GM12875 (cell line): ENCODE measurements at regions not wholly inside any gene's neighbourhood (a gene's known extent, or its start where the extent isn't known, plus 50 kb on each side); places are given as distances from the start of the nearest gene placed in this dataset.

ENCODE experiments used
- H3K4me3 ChIP-seq: one replicate; pipeline ENCODE4 v1.5.1; 2011; ENCODE audit warnings: low read depth, low read length, control low read depth
- TF ChIP-seq, protein P1 (sequence below): IDR thresholded peaks from 2 replicates; pipeline ENCODE4 v1.5.1; 2011; ENCODE audit warnings: low read depth, mild to moderate bottlenecking, control low read depth, inconsistent platforms, low read length, moderate library complexity, borderline replicate concordance; ENCODE audit not compliant: insufficient read depth

DNA sequence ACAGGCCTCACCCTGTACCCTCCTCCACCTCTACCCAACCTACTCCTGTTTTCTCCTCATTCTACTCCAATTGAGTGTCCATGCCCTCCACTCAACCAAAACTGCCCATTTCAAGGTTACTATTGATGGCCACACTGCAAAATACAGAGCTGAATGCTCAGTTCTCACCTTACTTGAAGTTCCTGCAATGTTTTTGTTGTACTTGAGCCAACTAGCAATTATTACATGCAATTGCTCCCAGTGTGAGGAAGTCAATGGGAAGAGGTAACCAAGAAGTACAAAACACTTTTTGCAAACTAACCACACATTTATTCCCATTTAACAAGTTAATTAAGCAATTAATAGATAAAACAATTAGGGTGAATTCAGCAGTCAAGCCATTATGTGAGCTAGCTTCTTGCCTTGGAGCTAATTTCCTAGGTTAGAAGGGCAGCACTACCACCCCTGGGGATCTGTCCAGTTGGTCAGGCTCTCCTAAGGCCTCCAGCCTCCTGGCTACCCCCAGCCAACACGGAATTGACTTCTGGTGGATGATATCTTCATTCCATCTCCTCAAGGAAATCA is 52.4 kb upstream of the GGTLC1 start:
- TF ChIP-seq, protein P1, sequence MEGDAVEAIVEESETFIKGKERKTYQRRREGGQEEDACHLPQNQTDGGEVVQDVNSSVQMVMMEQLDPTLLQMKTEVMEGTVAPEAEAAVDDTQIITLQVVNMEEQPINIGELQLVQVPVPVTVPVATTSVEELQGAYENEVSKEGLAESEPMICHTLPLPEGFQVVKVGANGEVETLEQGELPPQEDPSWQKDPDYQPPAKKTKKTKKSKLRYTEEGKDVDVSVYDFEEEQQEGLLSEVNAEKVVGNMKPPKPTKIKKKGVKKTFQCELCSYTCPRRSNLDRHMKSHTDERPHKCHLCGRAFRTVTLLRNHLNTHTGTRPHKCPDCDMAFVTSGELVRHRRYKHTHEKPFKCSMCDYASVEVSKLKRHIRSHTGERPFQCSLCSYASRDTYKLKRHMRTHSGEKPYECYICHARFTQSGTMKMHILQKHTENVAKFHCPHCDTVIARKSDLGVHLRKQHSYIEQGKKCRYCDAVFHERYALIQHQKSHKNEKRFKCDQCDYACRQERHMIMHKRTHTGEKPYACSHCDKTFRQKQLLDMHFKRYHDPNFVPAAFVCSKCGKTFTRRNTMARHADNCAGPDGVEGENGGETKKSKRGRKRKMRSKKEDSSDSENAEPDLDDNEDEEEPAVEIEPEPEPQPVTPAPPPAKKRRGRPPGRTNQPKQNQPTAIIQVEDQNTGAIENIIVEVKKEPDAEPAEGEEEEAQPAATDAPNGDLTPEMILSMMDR, result no peak
- no peak overlapping the region for H3K4me3 ChIP-seq

DNA sequence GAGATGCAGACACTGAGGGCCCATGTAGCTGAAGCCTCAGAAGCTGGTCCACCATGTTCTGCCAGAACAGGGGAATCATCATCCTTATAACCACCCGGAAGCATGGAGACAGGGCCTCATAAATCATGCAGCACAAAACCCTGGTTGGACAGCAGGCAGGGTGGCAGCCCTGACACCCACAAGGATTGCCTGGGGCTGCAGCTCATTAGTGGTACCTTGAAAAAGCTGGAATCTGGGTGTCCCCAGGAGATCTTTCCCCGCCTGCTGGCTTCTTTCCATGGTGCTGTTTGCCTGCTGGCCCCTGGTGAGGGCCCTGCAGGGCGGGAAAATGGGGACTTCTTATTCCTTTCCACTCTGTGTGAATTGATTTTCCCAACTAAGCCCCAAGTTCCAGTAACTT is 50.6 kb upstream of the GGTLC1 start:
- no peak overlapping the region for H3K4me3 ChIP-seq
- TF ChIP-seq, protein P1, result no peak
